ENCODE measurements at regions not wholly inside any gene's neighbourhood (a gene's known extent, or its start where the extent isn't known, plus 50 kb on each side); places are given as distances from the start of the nearest gene placed in this dataset.

- no peak for DNase-seq (ENCODE audit: low read depth)
- no peak for TF ChIP-seq CTCF (IDR thresholded peaks at IDR 0.05; ENCODE audit: insufficient read depth, low read depth, low read length)
- H3K4me3 ChIP-seq (ENCODE audit: low read depth, low read length): no peak overlapping the region
Observed at GRCh38 chr5:57063773-57064172, 110.1 kb upstream of the GPBP1 start.

- TF ChIP-seq CTCF (IDR thresholded peaks at IDR 0.05; ENCODE audit: insufficient read depth, low read depth, low read length): no peak
- DNase-seq (ENCODE audit: low read depth): peak; percentile 2
- no peak overlapping the region for H3K4me3 ChIP-seq (ENCODE audit: low read depth, low read length)
Observed at GRCh38 chr5:57066924-57067596, 106.8 kb upstream of the GPBP1 start.

DNA sequence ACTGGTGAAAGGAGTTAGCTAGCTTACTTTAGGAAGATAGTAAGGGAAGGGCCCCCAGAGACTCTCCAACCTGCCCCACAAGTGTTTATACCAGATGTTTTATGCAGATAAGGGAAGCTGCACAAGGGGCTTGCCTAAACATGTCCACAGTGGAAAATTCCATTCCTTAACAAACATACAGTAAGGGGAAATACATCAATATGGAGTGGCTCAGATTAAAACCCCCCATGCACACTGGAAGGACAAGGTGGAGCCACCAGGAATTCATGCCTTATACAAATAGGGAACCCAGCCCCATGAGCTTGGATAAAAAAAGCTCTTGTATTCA lies 106.3 kb upstream of the GPBP1 start:
- peak; percentile 88 for DNase-seq (ENCODE audit: low read depth)
- TF ChIP-seq CTCF (IDR thresholded peaks at IDR 0.05; ENCODE audit: insufficient read depth, low read depth, low read length): no peak
- H3K4me3 ChIP-seq (ENCODE audit: low read depth, low read length): no peak overlapping the region

GRCh38 chr5:57069115-57069835 lies 104.6 kb upstream of the GPBP1 start:
- DNase-seq (ENCODE audit: low read depth): no peak

DNA sequence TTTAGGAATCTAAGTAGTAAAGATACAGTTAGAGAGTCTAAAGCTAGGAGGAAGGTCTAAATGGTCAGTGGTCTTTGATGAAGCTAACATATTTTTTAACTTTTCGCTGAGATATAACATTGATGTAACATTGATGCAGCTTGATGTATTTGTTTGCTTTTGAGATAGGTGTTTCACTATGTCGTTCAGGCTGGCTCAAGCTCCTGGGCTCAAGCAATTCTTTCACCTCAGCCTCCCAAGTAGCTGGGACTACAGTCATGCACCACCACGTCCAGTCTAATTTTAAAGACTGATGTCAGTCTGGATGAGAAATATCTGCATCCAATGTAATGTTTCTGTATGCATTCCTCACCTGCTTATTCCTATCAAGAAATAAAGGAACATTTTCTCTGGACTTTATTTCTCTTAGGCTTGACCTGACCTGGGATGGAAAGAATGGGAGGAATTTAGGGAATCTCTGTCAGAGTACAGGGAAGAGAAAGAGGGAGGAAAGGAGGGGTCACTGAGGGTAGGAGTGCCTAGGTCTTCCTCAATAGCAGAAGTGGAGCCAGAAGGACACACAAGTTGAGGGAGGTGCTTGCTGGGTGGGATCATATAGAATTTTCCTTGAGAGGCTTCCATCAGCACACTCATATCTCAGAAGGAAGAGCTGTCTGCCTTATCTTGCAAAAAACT lies 101.5 kb upstream of the GPBP1 start:
- H3K4me3 ChIP-seq (ENCODE audit: low read depth, low read length): no peak overlapping the region
- no peak for DNase-seq (ENCODE audit: low read depth)
- no peak for TF ChIP-seq CTCF (IDR thresholded peaks at IDR 0.05; ENCODE audit: insufficient read depth, low read depth, low read length)

More at GRCh38 chr5:57069115-57069835, 104.6 kb upstream of the GPBP1 start:
- no peak for TF ChIP-seq CTCF (IDR thresholded peaks at IDR 0.05; ENCODE audit: insufficient read depth, low read depth, low read length)
- H3K4me3 ChIP-seq (ENCODE audit: low read depth, low read length): no peak overlapping the region

- peak; percentile 41 for DNase-seq (ENCODE audit: low read depth)
- TF ChIP-seq CTCF (IDR thresholded peaks at IDR 0.05; ENCODE audit: insufficient read depth, low read depth, low read length): peak; percentile 61
- no peak overlapping the region for H3K4me3 ChIP-seq (ENCODE audit: low read depth, low read length)
Observed at GRCh38 chr5:57082441-57083067, 91.3 kb upstream of the GPBP1 start.
